ENCODE measurements at regions not wholly inside any gene's neighbourhood (a gene's known extent, or its start where the extent isn't known, plus 50 kb on each side); places are given as distances from the start of the nearest gene placed in this dataset.

DNA sequence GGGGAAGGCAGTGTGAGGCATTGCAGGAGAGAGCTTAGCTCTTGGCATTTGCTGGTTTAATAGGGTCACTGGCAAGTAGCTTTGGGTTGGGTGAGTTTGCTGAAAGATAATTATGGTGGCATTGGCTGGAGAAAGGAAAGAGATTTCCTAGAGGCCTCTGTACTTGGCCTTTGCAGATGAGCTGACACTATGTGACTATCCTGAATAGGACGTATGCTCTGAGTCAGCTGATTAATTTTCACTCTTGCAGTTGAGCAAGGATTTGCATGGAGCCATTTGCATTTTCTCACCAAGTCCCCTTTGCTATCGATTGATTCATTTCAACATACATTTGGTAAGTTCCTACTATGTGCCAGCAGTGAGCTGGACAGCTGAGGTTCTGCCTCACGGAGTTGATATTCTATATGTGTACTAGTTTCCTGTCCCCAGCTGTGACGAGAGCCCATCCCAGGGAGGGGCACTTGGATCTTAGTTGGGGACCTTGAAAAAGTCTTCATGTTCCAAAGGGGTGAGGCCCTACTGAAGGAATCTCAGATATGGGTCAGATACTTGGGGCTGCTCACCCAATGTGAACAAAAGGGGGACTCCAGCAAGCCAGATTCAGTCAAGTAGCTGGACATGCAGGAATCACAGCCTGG, 245.7 kb downstream of the LOXHD1 start:
- DNase-seq (ENCODE audit: low read depth in 1 of 2, low spot score in 2 of 2) = no peak
- no peak overlapping the region for H2BK120ac ChIP-seq (replicated peaks; ENCODE audit: low read depth, low read length)
- 0 out of 2 replicates have a peak overlapping the region, but pooled peaks have one; percentile 55 for H2BK20ac ChIP-seq (ENCODE audit: low read length)
- H3K56ac ChIP-seq (replicated peaks; ENCODE audit: insufficient read length, low read depth, low read length) = no peak overlapping the region
- H3K27ac ChIP-seq (ENCODE audit: low read depth, low read length) = no peak overlapping the region
- WGBS, 2 experiments (ENCODE audit: extremely low coverage in 1 of 2, insufficient coverage in 1 of 2, insufficient read length in 1 of 2, insufficient replicate concordance in 2 of 2, low coverage in 1 of 2, low lambda C conversion rate in 2 of 2, missing lambda C conversion rate in 1 of 2) = 81% methylated on average over 4 of the region's 4 CpGs; no CpG with 5 or more reads in 1 of the 2 experiments
- H3K14ac ChIP-seq (ENCODE audit: insufficient read length) = no peak overlapping the region
- ChIA-PET POLR2A (ENCODE audit: partially characterized antibody) (interaction anchor here (1.0 to 1.3 kb wide), 3 partner anchors 15 to 59 kb away, joined by 3 read pairs; no protein-coding TSS in a partner anchor), CTCF (ENCODE audit: partially characterized antibody) (interaction anchor here (0.6 to 13.1 kb wide), 15 partner anchors 8 to 130 kb away, joined by 3 to 150 read pairs (median 4); no protein-coding TSS in a partner anchor)
- H2AFZ ChIP-seq (ENCODE audit: low read length) = no peak overlapping the region
- H3K4me1 ChIP-seq (replicated peaks in 1 of 4; ENCODE audit: control insufficient read depth in 3 of 4, insufficient read depth in 4 of 4, low read length in 3 of 4) = peaks cover 20 to 38% (median 26%) of the 10 kb centered on the region in 4 experiments
- no peak for FAIRE-seq
- H3K9ac ChIP-seq (replicated peaks in 1 of 4; ENCODE audit: extremely low read depth in 1 of 4, low read depth in 3 of 4, low read length in 3 of 4) = no peak overlapping the region
- no peaks in the 10 kb centered on the region for H3K9me3 ChIP-seq (ENCODE audit: insufficient read depth in 2 of 2, low read depth in 1 of 2, low read length in 1 of 2)
- no peak overlapping the region for H3K4ac ChIP-seq (replicated peaks; ENCODE audit: insufficient read length, low read depth, low read length)
- no peak overlapping the region for H4K5ac ChIP-seq (ENCODE audit: insufficient read length, low read depth, low read length)
- H2BK15ac ChIP-seq (ENCODE audit: low read length) = no peak overlapping the region
- peaks cover 0 to 2% of the 10 kb centered on the region in 2 experiments for H4K20me1 ChIP-seq (replicated peaks in 1 of 2; ENCODE audit: control insufficient read depth in 1 of 2, insufficient read depth in 2 of 2, low read length in 2 of 2)
- no peaks in the 10 kb centered on the region for H3K79me1 ChIP-seq (ENCODE audit: low read depth, low read length)
- peak overlapping the region; percentile 35 for H4K91ac ChIP-seq (replicated peaks; ENCODE audit: insufficient read length, low read length)
- no peak for TF ChIP-seq ASH2L (IDR thresholded peaks at IDR 0.05; ENCODE audit: low read length)
- no peak for TF ChIP-seq CHD2 (IDR thresholded peaks at IDR 0.05; ENCODE audit: low read length)
- TF ChIP-seq, protein P1, sequence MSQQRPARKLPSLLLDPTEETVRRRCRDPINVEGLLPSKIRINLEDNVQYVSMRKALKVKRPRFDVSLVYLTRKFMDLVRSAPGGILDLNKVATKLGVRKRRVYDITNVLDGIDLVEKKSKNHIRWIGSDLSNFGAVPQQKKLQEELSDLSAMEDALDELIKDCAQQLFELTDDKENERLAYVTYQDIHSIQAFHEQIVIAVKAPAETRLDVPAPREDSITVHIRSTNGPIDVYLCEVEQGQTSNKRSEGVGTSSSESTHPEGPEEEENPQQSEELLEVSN (IDR thresholded peaks at IDR 0.05) = no peak
- no peak overlapping the region for H2AK5ac ChIP-seq (ENCODE audit: low read depth, low read length)
- H3K79me2 ChIP-seq (ENCODE audit: control insufficient read depth in 1 of 2, insufficient read depth in 2 of 2, low read length in 2 of 2) = no peaks in the 10 kb centered on the region
- no peaks in the 10 kb centered on the region; a peak in 2 of 7 replicates for H3K27me3 ChIP-seq (replicated peaks in 1 of 4; ENCODE audit: control insufficient read depth in 3 of 4, extremely low read depth in 1 of 4, insufficient read depth in 3 of 4, low read length in 3 of 4)
- H3K36me3 ChIP-seq (ENCODE audit: control insufficient read depth in 2 of 4, insufficient read depth in 4 of 4, low read length in 3 of 4) = no peaks in the 10 kb centered on the region
- no peak overlapping the region for H4K8ac ChIP-seq (ENCODE audit: extremely low read depth, insufficient read depth, low read length)
- peak overlapping the region; percentile 21 to 40; a peak in 1 of 4 replicates for H3K4me2 ChIP-seq (ENCODE audit: insufficient read depth in 1 of 2, low read depth in 2 of 2, low read length in 2 of 2)
- peak overlapping the region; percentile 72; the same call in 1 of the 2 replicates for H2BK5ac ChIP-seq (ENCODE audit: low read depth, low read length)
- H3K23ac ChIP-seq (ENCODE audit: insufficient read length) = no peak overlapping the region
- H3K23me2 ChIP-seq (ENCODE audit: low read depth, low read length) = no peaks in the 10 kb centered on the region
- no peak overlapping the region for H3K18ac ChIP-seq (ENCODE audit: extremely low read depth, low read length)
- peak overlapping the region; percentile 85; the same call in 1 of the 2 replicates for H2BK12ac ChIP-seq (ENCODE audit: low read depth, low read length)
- H3K4me3 ChIP-seq (ENCODE audit: extremely low read depth in 1 of 4, insufficient read depth in 2 of 4, low read depth in 3 of 4, low read length in 4 of 4) = no peak overlapping the region; a peak in 1 of 8 replicates

Data from H1 (cell line).